Effector memory CD8-positive, alpha-beta T cell (primary cell): ENCODE measurements at regions not wholly inside any gene's neighbourhood (a gene's known extent, or its start where the extent isn't known, plus 50 kb on each side); places are given as distances from the start of the nearest gene placed in this dataset.

Experiments
- ATAC-seq: fragments of 150-1000 bp; cut with Tn5 transposase; replicated peaks from 2 replicates; pipeline ENCODE4 v1.10.0; 2021; ENCODE audit warnings: mild to moderate bottlenecking, moderate library complexity
- DNase-seq, 3 experiments: peaks; one replicate each; pipeline ENCODE4 v3.0.0; 2021
- H3K27ac Mint-ChIP-seq, 2 donors: one replicate each; pipeline ENCODE4 v1.8.0; 2022; ENCODE audit warnings: mild to moderate bottlenecking in 2 of 2, mixed read lengths in 2 of 2, moderate library complexity in 2 of 2
- H3K27me3 Mint-ChIP-seq, 2 donors: one replicate each; pipeline ENCODE4 v1.8.0; 2022; ENCODE audit warnings: mixed read lengths in 2 of 2
- H3K36me3 Mint-ChIP-seq: one replicate; pipeline ENCODE4 v1.8.0; 2022; ENCODE audit warnings: mild to moderate bottlenecking, moderate library complexity, mixed read lengths; ENCODE audit not compliant: insufficient read depth
- H3K4me1 Mint-ChIP-seq, 2 donors: one replicate each; pipeline ENCODE4 v1.8.0; 2022; ENCODE audit warnings: low read depth in 2 of 2, mixed read lengths in 2 of 2
- H3K4me3 Mint-ChIP-seq, 2 donors: one replicate each; pipeline ENCODE4 v1.8.0; 2022; ENCODE audit warnings: mild to moderate bottlenecking in 2 of 2, mixed read lengths in 2 of 2, moderate library complexity in 2 of 2
- H3K9me3 Mint-ChIP-seq, 2 donors: one replicate each; pipeline ENCODE4 v1.8.0; 2022; ENCODE audit warnings: mixed read lengths in 2 of 2

GRCh38 chr15:59838900-59839299 lies 149.8 kb upstream of the BNIP2 start:
- no peaks in the 10 kb centered on the region for H3K9me3 Mint-ChIP-seq
- ATAC-seq (no peak), DNase-seq (no peak)
- H3K4me1 Mint-ChIP-seq, result peaks cover 10 to 11% of the 10 kb centered on the region in 2 donors
- H3K27me3 Mint-ChIP-seq, result peaks cover 10 to 27% of the 10 kb centered on the region in 2 donors
- no peak overlapping the region for H3K4me3 Mint-ChIP-seq
- no peak overlapping the region for H3K27ac Mint-ChIP-seq
- peaks cover 2% of the 10 kb centered on the region for H3K36me3 Mint-ChIP-seq

- ATAC-seq (no peak), DNase-seq (no peak)
- H3K9me3 Mint-ChIP-seq, result no peaks in the 10 kb centered on the region
- H3K27me3 Mint-ChIP-seq, result peaks cover 3 to 9% of the 10 kb centered on the region in 2 donors
- H3K4me1 Mint-ChIP-seq, result peaks cover 10 to 11% of the 10 kb centered on the region in 2 donors
- no peak overlapping the region for H3K4me3 Mint-ChIP-seq
- H3K27ac Mint-ChIP-seq, result no peak overlapping the region
- no peaks in the 10 kb centered on the region for H3K36me3 Mint-ChIP-seq
These were observed 146.7 kb upstream of the BNIP2 start for GRCh38 chr15:59835776-59836175.

- H3K36me3 Mint-ChIP-seq, result no peaks in the 10 kb centered on the region
- H3K4me1 Mint-ChIP-seq, result peaks cover 10 to 11% of the 10 kb centered on the region in 2 donors
- H3K27ac Mint-ChIP-seq, result peak overlapping the region in 1 of 2 donors; percentile 0
- ATAC-seq, result no peak
- H3K4me3 Mint-ChIP-seq, result no peak overlapping the region
- no peaks in the 10 kb centered on the region for H3K27me3 Mint-ChIP-seq
- H3K9me3 Mint-ChIP-seq, result no peaks in the 10 kb centered on the region
- DNase-seq, result no peak
These were observed 145.4 kb upstream of the BNIP2 start for GRCh38 chr15:59834528-59834927.

- H3K4me1 Mint-ChIP-seq, result peaks cover 2 to 3% of the 10 kb centered on the region in 2 donors
- no peak overlapping the region for H3K27ac Mint-ChIP-seq
- H3K9me3 Mint-ChIP-seq, result no peaks in the 10 kb centered on the region
- no peaks in the 10 kb centered on the region for H3K36me3 Mint-ChIP-seq
- H3K27me3 Mint-ChIP-seq, result no peaks in the 10 kb centered on the region
- ATAC-seq (no peak), DNase-seq (no peak)
- H3K4me3 Mint-ChIP-seq, result no peak overlapping the region
These were observed 144.2 kb upstream of the BNIP2 start for GRCh38 chr15:59833366-59833765.

GRCh38 chr15:59830873-59831272 lies 141.8 kb upstream of the BNIP2 start:
- no peaks in the 10 kb centered on the region for H3K36me3 Mint-ChIP-seq

GRCh38 chr15:59830098-59830497 lies 141.0 kb upstream of the BNIP2 start:
- DNase-seq (no peak), ATAC-seq (no peak)
- Mint-ChIP-seq H3K9me3 (no peaks in the 10 kb centered on the region), H3K4me1 (no peaks in the 10 kb centered on the region), H3K4me3 (no peak overlapping the region), H3K27ac (no peak overlapping the region), H3K27me3 (peaks cover 0 to 6% of the 10 kb centered on the region in 2 donors), H3K36me3 (no peaks in the 10 kb centered on the region)

More at GRCh38 chr15:59830873-59831272, 141.8 kb upstream of the BNIP2 start:
- ATAC-seq (no peak), DNase-seq (no peak)
- H3K27ac Mint-ChIP-seq, result no peak overlapping the region
- no peaks in the 10 kb centered on the region for H3K4me1 Mint-ChIP-seq
- no peak overlapping the region for H3K4me3 Mint-ChIP-seq
- peaks cover 0 to 6% of the 10 kb centered on the region in 2 donors for H3K27me3 Mint-ChIP-seq
- H3K9me3 Mint-ChIP-seq, result no peaks in the 10 kb centered on the region

- Mint-ChIP-seq H3K27me3 (peaks cover 2 to 9% of the 10 kb centered on the region in 2 donors), H3K9me3 (peaks cover 0 to 1% of the 10 kb centered on the region in 2 donors), H3K27ac (no peak overlapping the region), H3K4me3 (no peak overlapping the region), H3K4me1 (no peaks in the 10 kb centered on the region), H3K36me3 (no peaks in the 10 kb centered on the region)
- ATAC-seq (no peak), DNase-seq (no peak)
These were observed 139.7 kb upstream of the BNIP2 start for GRCh38 chr15:59828861-59829260.

- Mint-ChIP-seq H3K27me3 (peaks cover 8 to 14% of the 10 kb centered on the region in 2 donors), H3K27ac (no peak overlapping the region), H3K9me3 (peaks cover 0 to 7% of the 10 kb centered on the region in 2 donors), H3K4me1 (no peaks in the 10 kb centered on the region), H3K36me3 (no peaks in the 10 kb centered on the region), H3K4me3 (no peak overlapping the region)
- ATAC-seq (no peak), DNase-seq (no peak)
These were observed 139.1 kb upstream of the BNIP2 start for GRCh38 chr15:59828263-59828662.

GRCh38 chr15:59825901-59826300 lies 136.8 kb upstream of the BNIP2 start:
- H3K9me3 Mint-ChIP-seq, result peaks cover 0 to 7% of the 10 kb centered on the region in 2 donors
- DNase-seq, result no peak
- no peak overlapping the region for H3K4me3 Mint-ChIP-seq
- ATAC-seq, result no peak
- H3K27me3 Mint-ChIP-seq, result peaks cover 9 to 26% of the 10 kb centered on the region in 2 donors
- H3K27ac Mint-ChIP-seq, result no peak overlapping the region
- H3K36me3 Mint-ChIP-seq, result no peaks in the 10 kb centered on the region
- H3K4me1 Mint-ChIP-seq, result no peaks in the 10 kb centered on the region

- H3K27ac Mint-ChIP-seq, result no peak overlapping the region
- DNase-seq (no peak), ATAC-seq (no peak)
- H3K4me3 Mint-ChIP-seq, result no peak overlapping the region
- H3K27me3 Mint-ChIP-seq, result peaks cover 49 to 53% of the 10 kb centered on the region in 2 donors
- peaks cover 0 to 2% of the 10 kb centered on the region in 2 donors for H3K4me1 Mint-ChIP-seq
- H3K9me3 Mint-ChIP-seq, result peaks cover 0 to 7% of the 10 kb centered on the region in 2 donors
- H3K36me3 Mint-ChIP-seq, result no peaks in the 10 kb centered on the region
These were observed 132.2 kb upstream of the BNIP2 start for GRCh38 chr15:59821286-59821685.

GRCh38 chr15:59819092-59819491 lies 130.0 kb upstream of the BNIP2 start:
- Mint-ChIP-seq H3K27ac (no peak overlapping the region), H3K36me3 (no peaks in the 10 kb centered on the region)
- DNase-seq, result no peak

GRCh38 chr15:59818336-59818735 lies 129.2 kb upstream of the BNIP2 start:
- Mint-ChIP-seq H3K27me3 (peaks cover 44 to 45% of the 10 kb centered on the region in 2 donors), H3K4me3 (no peak overlapping the region), H3K27ac (no peak overlapping the region), H3K4me1 (peaks cover 7 to 10% of the 10 kb centered on the region in 2 donors), H3K36me3 (no peaks in the 10 kb centered on the region), H3K9me3 (peaks cover 0 to under 1% of the 10 kb centered on the region in 2 donors)
- no peak for DNase-seq
- ATAC-seq, result no peak

More at GRCh38 chr15:59819092-59819491, 130.0 kb upstream of the BNIP2 start:
- no peak overlapping the region for H3K4me3 Mint-ChIP-seq
- H3K9me3 Mint-ChIP-seq, result peaks cover 0 to 7% of the 10 kb centered on the region in 2 donors
- peaks cover 7 to 10% of the 10 kb centered on the region in 2 donors for H3K4me1 Mint-ChIP-seq
- ATAC-seq, result no peak
- peaks cover 51 to 52% of the 10 kb centered on the region in 2 donors for H3K27me3 Mint-ChIP-seq

GRCh38 chr15:59817834-59818233 lies 128.7 kb upstream of the BNIP2 start:
- Mint-ChIP-seq H3K27me3 (peaks cover 48 to 50% of the 10 kb centered on the region in 2 donors), H3K9me3 (no peaks in the 10 kb centered on the region), H3K27ac (no peak overlapping the region), H3K4me1 (peaks cover 7 to 10% of the 10 kb centered on the region in 2 donors), H3K36me3 (no peaks in the 10 kb centered on the region), H3K4me3 (no peak overlapping the region)
- DNase-seq, result no peak
- ATAC-seq, result no peak

- Mint-ChIP-seq H3K27ac (no peak overlapping the region), H3K27me3 (peaks cover 52 to 54% of the 10 kb centered on the region in 2 donors), H3K4me3 (no peak overlapping the region), H3K36me3 (no peaks in the 10 kb centered on the region), H3K4me1 (peaks cover 7 to 10% of the 10 kb centered on the region in 2 donors), H3K9me3 (no peaks in the 10 kb centered on the region)
- ATAC-seq, result no peak
- DNase-seq, result no peak
These were observed 127.9 kb upstream of the BNIP2 start for GRCh38 chr15:59817053-59817452.
